Aorta (tissue), 5 donors: ENCODE measurements at regions not wholly inside any gene's neighbourhood (a gene's known extent, or its start where the extent isn't known, plus 50 kb on each side); places are given as distances from the start of the nearest gene placed in this dataset.

Source experiments
- ATAC-seq: fragments of 200-7000 bp; cut with Tn5 transposase; one replicate; pipeline ENCODE4 v1.9.1; 2022; ENCODE audit warnings: moderate library complexity; ENCODE audit not compliant: low FRiP score
- DNase-seq, 2 donors: peaks; one replicate each; pipeline ENCODE4 v3.0.0-alpha.2; 2020
- H3K27ac ChIP-seq, 2 donors: one replicate each; pipeline ENCODE4 v1.5.1; 2013; ENCODE audit warnings: low read length in 2 of 2, mild to moderate bottlenecking in 2 of 2, moderate library complexity in 2 of 2, control low read depth in 1 of 2, inconsistent platforms in 1 of 2, low read depth in 1 of 2
- H3K27me3 ChIP-seq, 2 donors: one replicate each; pipeline ENCODE4 v1.6.1; 2013; ENCODE audit warnings: control low read depth in 1 of 2, low read length in 1 of 2, mild to moderate bottlenecking in 1 of 2, moderate library complexity in 1 of 2; ENCODE audit not compliant: insufficient read depth in 2 of 2, control insufficient read depth in 1 of 2
- H3K36me3 ChIP-seq, 2 donors: one replicate each; pipeline ENCODE4 v1.6.1; 2013; ENCODE audit warnings: control low read depth in 1 of 2, low read length in 1 of 2, mild to moderate bottlenecking in 1 of 2; ENCODE audit not compliant: insufficient read depth in 2 of 2, control insufficient read depth in 1 of 2
- H3K4me1 ChIP-seq, 2 donors: one replicate each; pipeline ENCODE4 v1.6.1; 2013; ENCODE audit warnings: low read length in 2 of 2, control low read depth in 1 of 2, mild to moderate bottlenecking in 1 of 2, moderate library complexity in 1 of 2; ENCODE audit not compliant: insufficient read depth in 2 of 2, control insufficient read depth in 1 of 2
- H3K4me3 ChIP-seq, 2 donors: one replicate each; pipeline ENCODE4 v1.5.1; 2013; ENCODE audit warnings: low read length in 2 of 2, control low read depth in 1 of 2, mild to moderate bottlenecking in 1 of 2
- H3K9me3 ChIP-seq: one replicate; pipeline ENCODE4 v1.6.1; 2013; ENCODE audit warnings: mild to moderate bottlenecking, low read length; ENCODE audit not compliant: control insufficient read depth
- WGBS, 2 donors: extraction: QIAGEN DNeasy Blood & Tissue Kit; methylation state at CpG; one replicate each; pipeline ENCODE4 v1.1.7; 2013; 5-methylcytosine and 5-hydroxymethylcytosine counted together
- intact Hi-C, 2 donors: fragments of 100-400 bp; cut with DNase I; formaldehyde crosslinking; loops; one replicate each; pipeline versions ENCODE4 v1.14.2 to v1.15.0; 2022
- donor health status: healthy with polysubstance abuse.
- donor health status: Bipolar disorder and iron deficiency.
- donor health status: DM: no; HTN: no; CAD: no.
- donor health status: DM: no; HTN: no; CAD: no.
- donor health status: DM: yes; HTN: yes; CAD: no.

DNA sequence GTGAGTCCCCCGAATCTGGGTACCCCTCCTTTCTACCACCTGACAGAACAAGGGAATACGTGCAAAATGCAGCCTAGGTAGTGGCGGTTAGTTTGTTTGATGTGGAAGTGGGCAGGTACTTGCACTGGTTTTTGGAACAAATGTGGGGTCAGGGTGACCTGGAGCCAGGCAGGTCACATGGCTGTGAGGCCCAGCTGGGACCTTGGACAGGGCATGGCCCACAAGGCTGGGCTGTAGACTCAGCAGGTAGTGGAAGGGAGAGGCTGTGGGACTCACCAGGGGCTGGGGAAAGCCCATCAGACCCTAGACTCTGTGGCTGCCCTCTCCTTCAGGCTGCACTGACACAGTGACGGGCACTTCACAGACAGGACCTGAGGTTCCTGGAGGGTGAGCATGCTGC lies 159.9 kb upstream of the ADCY1 start:
- 82 to 87% methylated on average over 4 of the region's 4 CpGs for WGBS, 2 donors
- Histone ChIP-seq H3K4me3 (no peak overlapping the region), H3K9me3 (peaks cover 2% of the 10 kb centered on the region), H3K27ac (no peak overlapping the region), H3K36me3 (no peaks in the 10 kb centered on the region), H3K27me3 (no peaks in the 10 kb centered on the region), H3K4me1 (no peaks in the 10 kb centered on the region)
- no peak for DNase-seq
- ATAC-seq = no peak
- intact Hi-C loops = no loop called here

DNA sequence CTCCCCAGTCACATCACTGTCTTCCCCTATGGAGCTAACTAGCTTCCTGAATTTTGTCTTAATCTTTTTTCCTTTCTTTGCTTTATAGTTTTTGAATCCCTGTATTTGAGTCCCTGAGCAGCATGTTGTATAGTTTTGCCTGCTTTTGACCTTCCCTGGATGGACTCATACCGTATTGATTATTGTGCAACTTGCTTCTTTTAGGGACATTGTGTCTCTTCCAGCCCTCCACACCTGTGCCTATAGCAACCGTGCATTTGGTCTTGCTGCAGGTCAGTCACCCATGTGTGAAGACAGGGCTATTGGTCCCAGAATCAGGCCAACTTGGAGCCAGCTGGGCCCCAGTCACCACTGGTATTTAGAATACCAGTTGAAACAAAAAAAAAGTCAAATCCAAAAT lies 158.9 kb upstream of the ADCY1 start:
- ATAC-seq = no peak
- WGBS, 2 donors = 86 to 87% methylated on average over 2 of the region's 2 CpGs
- intact Hi-C loops = no loop called here
- Histone ChIP-seq H3K4me3 (no peak overlapping the region), H3K4me1 (no peaks in the 10 kb centered on the region), H3K27me3 (no peaks in the 10 kb centered on the region), H3K27ac (no peak overlapping the region), H3K9me3 (peaks cover 5% of the 10 kb centered on the region), H3K36me3 (no peaks in the 10 kb centered on the region)
- no peak for DNase-seq

DNA sequence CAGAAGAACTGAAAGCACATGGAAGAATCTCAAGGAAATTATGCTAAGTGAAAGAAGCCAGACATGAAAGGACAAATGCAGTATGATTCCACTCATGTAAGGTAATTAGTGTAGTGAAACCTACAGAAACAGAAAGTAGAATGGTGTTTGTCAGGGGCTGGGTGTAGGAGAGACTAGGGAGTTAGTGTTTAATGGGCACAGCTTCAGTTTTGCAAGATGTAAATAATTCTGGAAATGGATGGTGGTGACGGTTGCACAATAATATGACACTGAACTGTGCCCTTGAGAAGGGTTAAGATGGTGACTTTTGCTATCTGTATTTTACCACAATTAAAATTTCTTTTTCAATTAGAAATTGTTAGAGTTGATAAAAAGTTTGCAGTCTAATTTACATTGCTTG lies 157.3 kb upstream of the ADCY1 start:
- DNase-seq (no peak), ATAC-seq (no peak)
- no peak overlapping the region for H3K27ac ChIP-seq
- no peak overlapping the region for H3K4me3 ChIP-seq
- H3K27me3 ChIP-seq = no peaks in the 10 kb centered on the region
- WGBS, 2 donors = 79 to 87% methylated on average over 1 of the region's 1 CpG
- H3K9me3 ChIP-seq = peaks cover 4% of the 10 kb centered on the region
- no peaks in the 10 kb centered on the region for H3K4me1 ChIP-seq
- intact Hi-C loops = no loop called here
- no peaks in the 10 kb centered on the region for H3K36me3 ChIP-seq

DNA sequence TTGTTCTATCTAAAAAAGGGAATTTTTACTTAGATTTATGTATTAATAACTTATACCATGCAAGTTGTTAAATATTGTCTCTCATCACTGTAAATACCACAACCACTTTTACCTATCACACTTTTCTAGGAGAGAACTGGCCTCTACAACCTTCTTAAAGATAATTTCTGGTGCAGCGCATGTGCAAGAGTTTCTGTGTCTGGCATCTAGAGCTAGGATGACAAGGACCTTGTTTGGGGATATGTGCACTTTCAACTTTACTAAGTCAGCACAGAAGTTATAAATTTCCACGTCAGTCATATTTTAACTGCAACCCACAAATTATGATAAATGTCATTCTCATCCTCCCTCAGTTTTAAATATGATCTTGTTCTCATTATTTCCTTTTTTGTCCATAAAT lies 156.9 kb upstream of the ADCY1 start:
- H3K36me3 ChIP-seq = no peaks in the 10 kb centered on the region
- no peak overlapping the region for H3K4me3 ChIP-seq
- WGBS, 2 donors = 64 to 80% methylated on average over 2 of the region's 2 CpGs
- H3K4me1 ChIP-seq = no peaks in the 10 kb centered on the region
- H3K9me3 ChIP-seq = peaks cover 4% of the 10 kb centered on the region
- intact Hi-C loops = no loop called here
- no peaks in the 10 kb centered on the region for H3K27me3 ChIP-seq
- no peak for ATAC-seq
- H3K27ac ChIP-seq = no peak overlapping the region
- no peak for DNase-seq

DNA sequence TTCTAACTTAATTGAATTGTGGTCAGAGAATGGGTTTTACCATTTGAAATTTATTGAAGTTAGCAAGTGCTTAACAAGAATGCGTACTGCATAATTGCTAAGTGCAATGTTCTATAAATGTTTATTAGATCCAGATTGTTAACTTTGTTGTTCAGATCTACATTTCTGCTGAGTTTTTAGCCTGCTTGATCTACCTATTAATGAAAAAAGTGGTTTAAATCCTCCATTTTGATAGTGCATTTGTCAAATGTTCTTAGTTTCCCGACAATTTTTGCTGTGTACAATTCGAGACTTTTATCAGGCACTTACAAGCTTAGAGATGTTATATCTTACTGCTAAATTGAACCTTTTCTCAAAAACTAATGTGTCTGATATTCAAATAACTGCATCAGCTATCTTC lies 156.4 kb upstream of the ADCY1 start:
- intact Hi-C loops = no loop called here
- 86 to 87% methylated on average over 3 of the region's 3 CpGs for WGBS, 2 donors
- no peak for ATAC-seq
- DNase-seq = no peak
- H3K4me3 ChIP-seq = no peak overlapping the region
- H3K4me1 ChIP-seq = no peaks in the 10 kb centered on the region
- H3K27me3 ChIP-seq = no peaks in the 10 kb centered on the region
- peaks cover 3% of the 10 kb centered on the region for H3K9me3 ChIP-seq
- no peak overlapping the region for H3K27ac ChIP-seq
- no peaks in the 10 kb centered on the region for H3K36me3 ChIP-seq

DNA sequence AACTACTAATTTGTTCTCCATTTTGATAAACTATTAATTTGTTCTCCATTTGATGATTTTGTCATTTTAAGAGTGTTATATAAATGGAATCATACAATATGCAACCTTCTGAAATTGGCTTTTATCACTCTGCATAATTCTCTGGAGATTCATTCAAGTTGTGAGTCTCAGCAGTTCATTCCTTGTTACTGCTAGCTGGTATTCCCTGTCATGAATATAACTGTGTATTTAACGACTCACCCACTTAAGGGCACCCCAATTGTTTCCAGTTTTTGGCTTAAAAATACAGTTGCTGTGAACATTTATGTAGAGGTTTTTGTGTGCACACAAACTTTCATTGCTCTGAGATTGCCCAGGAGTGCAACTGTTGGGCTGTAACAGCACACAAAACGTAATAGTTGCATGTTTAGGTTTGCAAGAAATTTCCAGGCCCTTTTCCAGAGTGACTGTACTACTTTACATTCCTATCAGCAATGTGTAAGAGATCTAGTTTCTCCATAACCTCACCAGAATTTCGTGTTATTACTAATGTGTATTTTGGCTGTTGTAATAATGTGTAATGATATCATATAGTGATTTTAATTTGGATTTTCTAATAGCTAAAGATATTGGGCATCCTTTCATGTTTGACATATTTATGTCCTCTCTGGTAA lies 153.2 kb upstream of the ADCY1 start:
- 23 to 24% methylated on average over 3 of the region's 3 CpGs for WGBS, 2 donors
- DNase-seq (no peak), ATAC-seq (no peak)
- intact Hi-C loops = no loop called here
- Histone ChIP-seq H3K4me3 (no peak overlapping the region), H3K27me3 (no peaks in the 10 kb centered on the region), H3K4me1 (no peaks in the 10 kb centered on the region), H3K9me3 (peaks cover 3% of the 10 kb centered on the region), H3K36me3 (no peaks in the 10 kb centered on the region), H3K27ac (no peak overlapping the region)

DNA sequence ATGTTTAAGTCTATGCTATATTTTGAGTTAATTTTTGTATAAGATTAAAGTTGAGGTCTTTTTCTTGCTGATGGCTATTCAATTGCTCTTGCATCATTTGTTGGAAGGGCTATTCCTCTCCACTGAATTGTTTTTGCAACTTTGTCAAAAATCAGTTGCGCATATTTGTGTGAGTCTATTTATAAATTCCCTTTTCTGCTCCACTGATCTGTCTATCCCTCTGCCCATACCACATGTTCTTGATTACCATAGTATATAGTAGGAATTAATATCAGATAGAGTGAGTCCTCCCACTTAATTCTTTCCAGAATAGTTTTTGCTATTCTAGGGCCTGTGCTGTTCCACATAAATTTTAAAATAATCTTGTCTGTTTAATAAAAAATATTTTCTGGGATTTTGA lies 152.4 kb upstream of the ADCY1 start:
- H3K4me3 ChIP-seq = no peak overlapping the region
- H3K36me3 ChIP-seq = no peaks in the 10 kb centered on the region
- no peaks in the 10 kb centered on the region for H3K27me3 ChIP-seq
- DNase-seq (no peak), ATAC-seq (no peak)
- peaks cover 3% of the 10 kb centered on the region for H3K9me3 ChIP-seq
- intact Hi-C loops = no loop called here
- H3K4me1 ChIP-seq = no peaks in the 10 kb centered on the region
- 57 to 59% methylated on average over 1 of the region's 1 CpG for WGBS, 2 donors
- H3K27ac ChIP-seq = no peak overlapping the region

DNA sequence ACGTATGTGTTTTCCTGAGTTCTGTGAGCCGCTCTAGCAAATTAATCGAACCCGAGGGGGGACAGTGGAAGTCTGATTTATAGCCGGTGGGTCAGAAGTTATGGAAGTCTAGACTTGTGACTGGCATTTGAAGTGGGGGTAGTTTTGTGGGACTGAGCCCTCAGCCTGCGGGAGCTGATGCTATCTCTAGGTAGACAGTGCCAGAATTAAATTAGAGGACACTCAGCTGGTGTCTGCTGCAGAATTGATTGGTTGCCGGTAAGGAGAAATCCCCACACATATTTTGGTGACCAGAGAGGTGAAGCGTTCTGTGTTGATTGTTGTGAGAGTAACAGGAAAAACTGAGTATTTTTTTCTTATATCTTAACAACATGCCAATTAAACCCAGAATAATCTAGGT lies 143.8 kb upstream of the ADCY1 start:
- H3K36me3 ChIP-seq = no peaks in the 10 kb centered on the region
- no peak overlapping the region for H3K4me3 ChIP-seq
- H3K4me1 ChIP-seq = no peaks in the 10 kb centered on the region
- DNase-seq (no peak), ATAC-seq (no peak)
- no peak overlapping the region for H3K27ac ChIP-seq
- H3K9me3 ChIP-seq = peaks cover 2% of the 10 kb centered on the region
- WGBS, 2 donors = 81 to 89% methylated on average over 8 of the region's 8 CpGs
- no peaks in the 10 kb centered on the region for H3K27me3 ChIP-seq
- intact Hi-C loops = no loop called here

DNA sequence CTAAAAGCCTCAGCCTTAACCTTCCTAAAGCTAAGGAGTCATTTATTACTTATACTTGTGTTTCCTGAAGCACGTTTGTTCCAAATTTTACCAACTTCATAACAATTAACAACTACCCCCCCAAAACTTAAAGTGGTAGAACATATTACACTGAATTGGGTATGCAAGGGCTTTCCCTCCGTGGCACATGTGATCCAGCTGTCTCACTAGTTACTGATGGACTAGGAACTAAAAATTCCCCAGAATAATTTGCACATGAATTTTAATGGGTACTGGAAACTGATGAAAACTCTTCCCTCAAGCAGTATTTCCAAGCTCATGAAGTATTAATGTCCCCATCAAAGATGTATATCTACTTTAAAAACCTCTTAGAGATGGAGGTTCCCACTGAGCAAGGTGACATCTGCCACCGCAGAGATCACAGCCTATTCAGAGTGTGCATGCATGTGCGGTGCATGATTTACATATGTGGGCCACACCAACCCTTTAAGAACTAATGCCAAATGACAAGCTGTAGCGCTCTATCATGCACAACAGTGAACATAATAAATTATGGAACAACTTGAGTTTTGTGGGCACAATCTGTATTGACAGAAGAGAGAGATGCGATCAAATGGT lies 139.9 kb upstream of the ADCY1 start:
- Histone ChIP-seq H3K27me3 (no peaks in the 10 kb centered on the region), H3K36me3 (no peaks in the 10 kb centered on the region), H3K9me3 (peaks cover 4% of the 10 kb centered on the region), H3K27ac (no peak overlapping the region), H3K4me3 (no peak overlapping the region), H3K4me1 (no peaks in the 10 kb centered on the region)
- no peak for ATAC-seq
- DNase-seq = no peak
- intact Hi-C loops = no loop called here
- WGBS, 2 donors = 71 to 73% methylated on average over 6 of the region's 6 CpGs
